GM12892 (cell line): ENCODE measurements at regions not wholly inside any gene's neighbourhood (a gene's known extent, or its start where the extent isn't known, plus 50 kb on each side); places are given as distances from the start of the nearest gene placed in this dataset.

ENCODE experiments used
- POLR2A ChIP-seq: IDR thresholded peaks from 2 replicates; pipeline ENCODE4 v1.6.1; 2011; ENCODE audit warnings: low read depth, low read length, control low read depth
- POLR2AphosphoS5 ChIP-seq: IDR thresholded peaks from 2 replicates; pipeline ENCODE4 v1.6.1; 2011; ENCODE audit warnings: low read depth, low read length, control low read depth

DNA sequence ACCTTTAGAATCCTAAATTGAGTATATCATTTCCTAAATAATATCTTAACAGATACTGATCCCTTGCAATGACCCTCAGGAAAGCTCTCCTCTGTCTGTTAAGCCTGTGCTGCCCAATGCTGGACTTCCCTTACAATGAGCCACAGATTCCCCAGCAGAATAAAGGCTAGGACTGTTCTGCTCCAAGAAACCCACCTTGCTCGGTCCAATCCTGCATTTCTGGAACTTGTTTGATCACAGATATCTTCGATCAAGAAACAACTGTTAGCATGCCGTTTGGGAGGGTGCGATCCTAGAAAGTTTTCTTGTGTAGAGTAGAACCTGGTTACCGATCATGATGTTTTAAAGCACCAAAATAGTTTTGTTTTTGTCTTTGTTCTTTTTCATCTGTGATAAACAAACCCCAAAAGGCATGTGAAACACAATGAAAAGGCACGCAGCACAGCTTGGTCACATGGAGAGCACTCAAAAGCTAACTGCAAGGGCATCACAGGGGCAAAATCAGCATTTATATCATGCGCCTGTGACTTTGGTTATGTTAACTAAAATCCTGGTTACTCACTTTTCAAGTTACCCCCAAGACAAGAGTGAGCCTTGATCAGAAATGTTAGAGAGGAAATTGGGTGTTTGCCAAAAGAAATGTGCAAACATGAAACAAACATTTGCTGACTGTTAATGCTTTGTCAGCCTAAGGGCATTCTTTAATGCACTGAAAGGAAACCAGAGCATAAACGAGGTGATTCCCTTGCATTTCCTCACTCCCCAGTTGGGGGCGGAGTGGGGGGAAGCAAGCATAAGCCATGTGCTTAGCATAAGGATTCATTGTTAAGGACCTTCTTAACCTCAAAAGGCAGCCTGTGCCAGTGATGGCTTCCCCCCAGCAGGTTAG lies 61.9 kb upstream of the ADAMTS16 start:
- TF ChIP-seq POLR2A: no peak
- no peak for TF ChIP-seq POLR2AphosphoS5
